Glutamatergic neuron (in vitro differentiated cells): ENCODE measurements at regions not wholly inside any gene's neighbourhood (a gene's known extent, or its start where the extent isn't known, plus 50 kb on each side); places are given as distances from the start of the nearest gene placed in this dataset.

ENCODE experiments used
- DNase-seq: peaks from one replicate; pipeline ENCODE4 v3.0.0; 2022
- H3K27ac Mint-ChIP-seq: one replicate; pipeline ENCODE4 v1.8.0; 2020; ENCODE audit warnings: mild to moderate bottlenecking, mixed read lengths, inconsistent platforms; ENCODE audit not compliant: unreplicated experiment
- H3K27me3 Mint-ChIP-seq: one replicate; pipeline ENCODE4 v1.8.0; 2020; ENCODE audit warnings: mild to moderate bottlenecking, moderate library complexity, mixed read lengths, inconsistent platforms; ENCODE audit not compliant: unreplicated experiment
- H3K36me3 Mint-ChIP-seq: one replicate; pipeline ENCODE4 v1.8.0; 2020; ENCODE audit warnings: mild to moderate bottlenecking, mixed read lengths, inconsistent platforms; ENCODE audit not compliant: unreplicated experiment
- H3K4me1 Mint-ChIP-seq: one replicate; pipeline ENCODE4 v1.8.0; 2020; ENCODE audit warnings: mild to moderate bottlenecking, low read depth, mixed read lengths, inconsistent platforms; ENCODE audit not compliant: unreplicated experiment
- H3K4me3 Mint-ChIP-seq: one replicate; pipeline ENCODE4 v1.8.0; 2020; ENCODE audit warnings: mild to moderate bottlenecking, mixed read lengths, inconsistent platforms; ENCODE audit not compliant: unreplicated experiment
- H3K9me3 Mint-ChIP-seq: one replicate; pipeline ENCODE4 v1.8.0; 2020; ENCODE audit warnings: mild to moderate bottlenecking, moderate library complexity, mixed read lengths, inconsistent platforms; ENCODE audit not compliant: unreplicated experiment
- CTCF ChIP-seq: fragments of 200-600 bp; sonication (generic); IDR thresholded peaks from one replicate; pipeline ENCODE4 v1.5.0; 2021; ENCODE audit not compliant: partially characterized antibody, unreplicated experiment

GRCh38 chr16:86925067-86925791 lies 346.9 kb downstream of the FOXL1 start:
- Mint-ChIP-seq H3K27ac (no peak overlapping the region), H3K9me3 (no peaks in the 10 kb centered on the region), H3K27me3 (peaks cover 2% of the 10 kb centered on the region), H3K4me1 (no peaks in the 10 kb centered on the region), H3K36me3 (peaks cover 7% of the 10 kb centered on the region), H3K4me3 (no peak overlapping the region)
- no peak for DNase-seq
- TF ChIP-seq CTCF: no peak

GRCh38 chr16:86926181-86927094 lies 348.1 kb downstream of the FOXL1 start:
- Mint-ChIP-seq H3K9me3 (no peaks in the 10 kb centered on the region), H3K27ac (no peak overlapping the region), H3K4me1 (no peaks in the 10 kb centered on the region), H3K27me3 (peaks cover 3% of the 10 kb centered on the region), H3K36me3 (peaks cover 6% of the 10 kb centered on the region), H3K4me3 (no peak overlapping the region)
- TF ChIP-seq CTCF: no peak
- DNase-seq: no peak

GRCh38 chr16:86927699-86928098 lies 349.4 kb downstream of the FOXL1 start:
- no peaks in the 10 kb centered on the region for H3K36me3 Mint-ChIP-seq
- H3K4me1 Mint-ChIP-seq: no peaks in the 10 kb centered on the region
- DNase-seq: no peak
- no peak overlapping the region for H3K27ac Mint-ChIP-seq
- TF ChIP-seq CTCF: no peak
- H3K9me3 Mint-ChIP-seq: no peaks in the 10 kb centered on the region
- no peak overlapping the region for H3K4me3 Mint-ChIP-seq
- H3K27me3 Mint-ChIP-seq: peaks cover 2% of the 10 kb centered on the region

GRCh38 chr16:86928523-86929011 lies 350.2 kb downstream of the FOXL1 start:
- no peak for TF ChIP-seq CTCF
- no peak overlapping the region for H3K27ac Mint-ChIP-seq

More at GRCh38 chr16:86928523-86929011, 350.2 kb downstream of the FOXL1 start:
- H3K4me1 Mint-ChIP-seq: no peaks in the 10 kb centered on the region
- H3K27me3 Mint-ChIP-seq: peaks cover 2% of the 10 kb centered on the region
- H3K36me3 Mint-ChIP-seq: no peaks in the 10 kb centered on the region
- no peak for DNase-seq
- no peaks in the 10 kb centered on the region for H3K9me3 Mint-ChIP-seq
- H3K4me3 Mint-ChIP-seq: no peak overlapping the region
